ENCODE measurements at regions not wholly inside any gene's neighbourhood (a gene's known extent, or its start where the extent isn't known, plus 50 kb on each side); places are given as distances from the start of the nearest gene placed in this dataset.

DNA sequence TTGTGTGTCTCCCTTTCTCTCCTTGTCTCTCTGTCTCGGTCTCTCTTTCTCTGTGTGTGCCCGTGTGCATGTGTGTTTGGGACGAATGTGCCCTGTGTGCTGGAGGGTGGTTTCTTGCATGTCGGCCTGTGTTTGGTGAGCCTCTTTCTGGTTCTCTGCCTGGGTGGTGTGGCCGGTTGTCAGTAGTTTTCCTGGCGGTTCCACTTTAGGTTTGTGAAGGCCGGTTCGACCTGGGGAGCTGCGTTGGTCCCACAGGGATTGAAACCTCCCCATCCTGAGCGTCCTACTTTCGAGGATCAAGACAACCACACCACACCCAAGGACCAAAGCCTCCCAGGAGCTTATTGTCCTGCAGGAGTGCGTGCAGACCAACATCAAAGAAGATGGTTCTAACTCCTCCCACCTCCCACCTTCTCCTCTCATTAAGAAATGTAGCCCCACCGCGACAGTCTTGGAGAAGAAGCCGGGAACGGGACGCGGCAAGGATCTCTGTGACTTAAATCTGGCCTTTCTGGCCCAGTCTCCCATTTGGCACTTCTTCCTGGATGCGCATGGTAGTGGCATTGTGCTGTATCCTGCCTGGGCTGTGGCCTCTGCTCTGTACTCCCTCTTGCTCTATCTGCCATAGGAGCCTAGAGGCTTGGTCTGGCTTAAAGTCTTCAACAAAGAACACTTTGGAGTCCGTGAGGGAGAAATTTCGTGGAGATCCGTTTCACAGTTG, 1685.0 kb downstream of the TP53TG3F start:
- TF ChIP-seq, protein P1, sequence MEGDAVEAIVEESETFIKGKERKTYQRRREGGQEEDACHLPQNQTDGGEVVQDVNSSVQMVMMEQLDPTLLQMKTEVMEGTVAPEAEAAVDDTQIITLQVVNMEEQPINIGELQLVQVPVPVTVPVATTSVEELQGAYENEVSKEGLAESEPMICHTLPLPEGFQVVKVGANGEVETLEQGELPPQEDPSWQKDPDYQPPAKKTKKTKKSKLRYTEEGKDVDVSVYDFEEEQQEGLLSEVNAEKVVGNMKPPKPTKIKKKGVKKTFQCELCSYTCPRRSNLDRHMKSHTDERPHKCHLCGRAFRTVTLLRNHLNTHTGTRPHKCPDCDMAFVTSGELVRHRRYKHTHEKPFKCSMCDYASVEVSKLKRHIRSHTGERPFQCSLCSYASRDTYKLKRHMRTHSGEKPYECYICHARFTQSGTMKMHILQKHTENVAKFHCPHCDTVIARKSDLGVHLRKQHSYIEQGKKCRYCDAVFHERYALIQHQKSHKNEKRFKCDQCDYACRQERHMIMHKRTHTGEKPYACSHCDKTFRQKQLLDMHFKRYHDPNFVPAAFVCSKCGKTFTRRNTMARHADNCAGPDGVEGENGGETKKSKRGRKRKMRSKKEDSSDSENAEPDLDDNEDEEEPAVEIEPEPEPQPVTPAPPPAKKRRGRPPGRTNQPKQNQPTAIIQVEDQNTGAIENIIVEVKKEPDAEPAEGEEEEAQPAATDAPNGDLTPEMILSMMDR (IDR thresholded peaks at IDR 0.05; ENCODE audit: insufficient read depth, low read depth, low read length), result no peak
- TF ChIP-seq EZH2 (IDR thresholded peaks at IDR 0.05; ENCODE audit: insufficient read depth, low read length), result no peak

Data from astrocyte (in vitro differentiated cells and primary cell).